SK-N-MC (cell line): ENCODE measurements at regions not wholly inside any gene's neighbourhood (a gene's known extent, or its start where the extent isn't known, plus 50 kb on each side); places are given as distances from the start of the nearest gene placed in this dataset.

Experiments
- DNase-seq: peaks from one replicate; pipeline ENCODE4 v3.0.0-alpha.2; 2011; ENCODE audit warnings: low read depth, low spot score
- H3K27ac ChIP-seq: fragments of 200-600 bp; sonication (generic); 2 replicates; pipeline ENCODE4 v1.5.1; 2016; ENCODE audit warnings: mixed run types
- H3K36me3 ChIP-seq: fragments of 200-600 bp; sonication (generic); 2 replicates; pipeline ENCODE4 v1.6.1; 2017; ENCODE audit warnings: antibody characterized with exemption, low read length, mixed read lengths; ENCODE audit not compliant: insufficient read depth
- H3K4me3 ChIP-seq: fragments of 200-600 bp; sonication (generic); 2 replicates; pipeline ENCODE4 v1.5.1; 2016
- H3K9ac ChIP-seq: fragments of 200-600 bp; sonication (generic); 2 replicates; pipeline ENCODE4 v1.8.0; 2017; ENCODE audit warnings: mixed run types, mixed read lengths; ENCODE audit not compliant: insufficient read length
- H3K9me3 ChIP-seq: fragments of 200-600 bp; sonication (generic); 2 replicates; pipeline ENCODE4 v1.6.1; 2017; ENCODE audit warnings: low read depth, mild to moderate bottlenecking, antibody characterized with exemption, low read length, moderate library complexity, mixed read lengths
- EZH2 ChIP-seq: fragments of 200-600 bp; sonication (generic); IDR thresholded peaks from one replicate; pipeline ENCODE4 v1.6.1; 2017; ENCODE audit warnings: antibody characterized with exemption
- FOXP2 ChIP-seq: optimal IDR thresholded peaks from 2 replicates; pipeline ENCODE3; 2011; ENCODE audit warnings: mild to moderate bottlenecking, moderate library complexity; ENCODE audit not compliant: insufficient read depth; ENCODE audit errors: extremely low read length, control extremely low read depth
- POLR2AphosphoS5 ChIP-seq: IDR thresholded peaks from 2 replicates; pipeline ENCODE4 v1.6.1; 2012; ENCODE audit warnings: mild to moderate bottlenecking, low read depth, low read length, borderline replicate concordance

DNA sequence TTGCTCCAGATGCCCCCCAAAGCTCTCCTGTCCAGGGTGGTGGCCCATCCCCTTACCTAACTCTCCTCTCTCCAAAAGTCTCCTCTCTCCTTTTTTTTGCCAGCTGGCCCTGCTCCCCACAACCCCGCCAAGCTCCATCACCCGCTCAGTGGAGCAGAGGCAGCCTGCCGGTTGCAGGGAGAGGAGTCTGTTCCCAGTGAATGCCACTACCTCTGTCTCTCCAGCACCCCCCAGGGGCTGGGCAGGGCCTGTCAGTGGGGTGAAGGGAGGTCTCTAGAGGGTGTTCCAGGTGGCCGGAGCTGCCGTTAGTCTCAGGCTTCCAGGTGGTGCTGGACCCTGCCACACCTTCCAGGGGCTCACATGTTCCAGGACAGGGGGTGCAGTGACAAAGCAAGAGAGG lies 387.0 kb downstream of the CTTN start:
- no peak for DNase-seq
- Histone ChIP-seq H3K9me3 (no peaks in the 10 kb centered on the region), H3K27ac (no peak overlapping the region), H3K36me3 (no peaks in the 10 kb centered on the region), H3K9ac (no peak overlapping the region), H3K4me3 (no peak overlapping the region)
- TF ChIP-seq POLR2AphosphoS5 = no peak
- TF ChIP-seq EZH2 = no peak
- TF ChIP-seq FOXP2 = no peak

DNA sequence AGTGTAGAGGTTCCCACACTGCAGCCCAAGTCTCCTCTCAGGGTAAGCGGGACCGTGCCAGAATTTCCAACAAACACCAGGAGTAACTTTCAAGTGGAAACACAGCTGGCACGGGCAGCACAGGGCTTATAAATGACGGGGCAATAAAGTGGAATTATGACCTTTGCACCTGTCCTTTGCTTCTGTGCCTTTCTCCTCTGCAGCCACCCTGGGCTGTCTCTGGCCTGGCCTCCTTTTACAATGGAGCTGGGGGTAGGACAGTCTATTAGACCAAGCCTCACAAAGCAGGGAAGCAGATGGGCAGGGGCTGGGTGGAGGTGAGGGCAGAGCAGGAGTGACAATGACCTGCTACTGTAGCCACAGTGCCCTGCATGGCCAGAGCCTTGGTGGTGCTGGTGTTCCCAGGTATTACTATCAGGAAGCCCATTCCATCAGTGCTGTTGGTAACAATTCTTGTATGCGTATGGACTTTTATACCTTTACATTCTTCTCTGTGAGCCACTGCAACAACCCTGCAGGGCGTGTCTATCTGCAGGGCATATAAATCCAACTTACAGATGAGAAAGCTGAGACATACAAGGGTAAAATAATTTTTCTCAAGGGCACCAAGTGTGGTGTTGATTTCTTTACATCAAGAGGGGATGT lies 387.8 kb downstream of the CTTN start:
- H3K4me3 ChIP-seq = no peak overlapping the region
- TF ChIP-seq FOXP2 (no peak), EZH2 (no peak), POLR2AphosphoS5 (no peak)
- no peak for DNase-seq
- no peak overlapping the region for H3K9ac ChIP-seq
- H3K27ac ChIP-seq = no peak overlapping the region
- H3K9me3 ChIP-seq = no peaks in the 10 kb centered on the region
- H3K36me3 ChIP-seq = no peaks in the 10 kb centered on the region

DNA sequence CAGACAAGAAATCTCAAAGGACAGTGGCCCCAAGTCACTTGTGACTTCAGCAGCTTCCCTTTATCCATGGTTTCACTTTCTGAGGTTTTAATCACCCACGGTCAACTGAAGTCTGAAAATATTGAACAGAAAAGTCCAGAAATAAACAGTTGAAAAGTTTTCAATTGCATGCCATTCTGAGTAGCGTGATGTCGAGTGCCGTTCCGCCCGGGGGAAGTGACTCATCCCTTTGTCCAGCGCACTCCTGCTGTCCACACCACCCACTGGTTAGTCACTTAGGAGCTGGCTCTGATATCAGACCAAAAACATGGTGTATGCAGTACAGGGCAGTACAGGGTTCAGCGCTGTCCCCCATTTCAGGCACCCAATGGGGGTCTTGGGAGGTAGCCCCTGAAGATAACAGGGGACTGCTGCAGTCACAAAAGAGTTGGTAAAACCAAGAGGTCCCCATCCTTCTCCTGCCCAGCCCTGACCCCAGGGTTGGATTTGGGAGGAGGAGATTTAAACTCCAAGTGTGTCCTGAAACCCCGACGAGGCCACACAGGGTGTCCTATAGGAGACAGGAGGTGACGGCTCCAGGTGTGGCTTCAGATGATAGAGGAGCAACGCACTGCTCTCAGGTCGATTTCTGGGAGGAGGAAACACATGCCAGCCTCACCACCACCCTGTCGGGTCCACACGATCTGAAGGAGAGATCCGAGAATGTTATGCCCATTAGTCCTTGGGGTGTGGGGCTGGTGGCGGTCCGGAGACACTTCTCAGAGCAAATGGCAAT lies 390.1 kb downstream of the CTTN start:
- TF ChIP-seq POLR2AphosphoS5 (no peak), EZH2 (no peak), FOXP2 (no peak)
- peaks cover 3% of the 10 kb centered on the region; the same call in 1 of the 2 replicates for H3K9me3 ChIP-seq
- H3K36me3 ChIP-seq = no peaks in the 10 kb centered on the region
- H3K27ac ChIP-seq = no peak overlapping the region
- H3K9ac ChIP-seq = no peak overlapping the region
- DNase-seq = no peak
- H3K4me3 ChIP-seq = no peak overlapping the region

- Histone ChIP-seq H3K9ac (no peak overlapping the region), H3K9me3 (peaks cover 5% of the 10 kb centered on the region; the same call in 1 of the 2 replicates), H3K27ac (no peak overlapping the region), H3K36me3 (no peaks in the 10 kb centered on the region), H3K4me3 (no peak overlapping the region)
- DNase-seq = no peak
- TF ChIP-seq POLR2AphosphoS5 (no peak), FOXP2 (no peak), EZH2 (no peak)
These were observed 392.5 kb downstream of the CTTN start for GRCh38 chr11:70790671-70791300.

- TF ChIP-seq EZH2 (no peak), POLR2AphosphoS5 (no peak), FOXP2 (no peak)
- no peak overlapping the region for H3K27ac ChIP-seq
- no peak overlapping the region for H3K9ac ChIP-seq
- peaks cover 5% of the 10 kb centered on the region; the same call in 1 of the 2 replicates for H3K9me3 ChIP-seq
- H3K4me3 ChIP-seq = no peak overlapping the region
- H3K36me3 ChIP-seq = no peaks in the 10 kb centered on the region
- no peak for DNase-seq
These were observed 398.4 kb downstream of the CTTN start for GRCh38 chr11:70796648-70797227.

DNA sequence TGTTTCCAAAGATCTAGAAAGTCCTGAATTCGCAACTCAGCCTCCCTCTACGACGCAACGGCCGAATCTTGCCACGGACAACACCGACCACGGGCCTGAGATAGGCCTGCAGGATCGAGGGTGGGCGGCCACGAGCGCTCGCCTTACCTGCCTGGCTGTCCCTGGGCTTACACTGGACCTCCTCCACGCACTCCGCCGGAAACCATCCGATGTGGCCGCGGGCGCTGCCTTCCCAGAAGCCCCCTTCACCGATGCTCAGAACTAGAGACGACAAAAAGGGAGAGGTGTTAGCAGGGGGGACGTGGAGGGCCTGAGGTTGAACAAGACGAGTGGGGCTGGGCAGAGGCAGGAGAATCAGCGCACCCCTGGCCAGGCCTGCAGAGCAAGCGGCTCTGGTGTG lies 400.0 kb downstream of the CTTN start:
- H3K9me3 ChIP-seq = peaks cover 4% of the 10 kb centered on the region; the same call in 1 of the 2 replicates
- H3K4me3 ChIP-seq = no peak overlapping the region
- DNase-seq = no peak
- H3K36me3 ChIP-seq = no peaks in the 10 kb centered on the region
- H3K9ac ChIP-seq = no peak overlapping the region
- TF ChIP-seq EZH2 (no peak), POLR2AphosphoS5 (no peak), FOXP2 (no peak)
- no peak overlapping the region for H3K27ac ChIP-seq

- TF ChIP-seq FOXP2 = no peak
- no peak for TF ChIP-seq EZH2
- no peak for TF ChIP-seq POLR2AphosphoS5
- Histone ChIP-seq H3K4me3 (no peak overlapping the region), H3K27ac (no peak overlapping the region), H3K36me3 (no peaks in the 10 kb centered on the region), H3K9ac (no peak overlapping the region), H3K9me3 (no peaks in the 10 kb centered on the region)
- no peak for DNase-seq
These were observed 401.1 kb downstream of the CTTN start for GRCh38 chr11:70799386-70799785.

DNA sequence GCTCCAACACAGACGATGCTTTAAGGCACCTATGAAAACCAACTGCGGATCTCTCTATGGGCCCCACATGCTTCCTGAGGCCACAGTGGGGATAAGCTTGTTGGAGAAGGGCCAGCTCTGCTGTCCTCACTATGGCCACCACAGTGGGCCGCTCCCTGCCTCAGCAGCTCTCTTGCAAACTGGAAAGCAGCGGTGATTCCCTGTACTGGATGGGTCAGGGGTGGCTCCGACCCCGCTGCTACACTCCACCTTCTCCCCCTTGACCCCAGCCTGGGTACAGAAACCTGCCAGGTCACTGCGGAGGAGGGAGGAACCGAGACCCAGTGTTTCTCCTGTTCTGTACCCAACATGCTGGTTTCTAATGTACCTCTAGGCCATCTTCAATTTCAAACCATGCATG lies 403.9 kb downstream of the CTTN start:
- Histone ChIP-seq H3K27ac (no peak overlapping the region), H3K9me3 (no peaks in the 10 kb centered on the region), H3K9ac (no peak overlapping the region), H3K4me3 (no peak overlapping the region), H3K36me3 (no peaks in the 10 kb centered on the region)
- no peak for DNase-seq
- no peak for TF ChIP-seq FOXP2
- TF ChIP-seq POLR2AphosphoS5 = no peak
- TF ChIP-seq EZH2 = no peak
